ENCODE measurements at regions not wholly inside any gene's neighbourhood (a gene's known extent, or its start where the extent isn't known, plus 50 kb on each side); places are given as distances from the start of the nearest gene placed in this dataset.

DNA sequence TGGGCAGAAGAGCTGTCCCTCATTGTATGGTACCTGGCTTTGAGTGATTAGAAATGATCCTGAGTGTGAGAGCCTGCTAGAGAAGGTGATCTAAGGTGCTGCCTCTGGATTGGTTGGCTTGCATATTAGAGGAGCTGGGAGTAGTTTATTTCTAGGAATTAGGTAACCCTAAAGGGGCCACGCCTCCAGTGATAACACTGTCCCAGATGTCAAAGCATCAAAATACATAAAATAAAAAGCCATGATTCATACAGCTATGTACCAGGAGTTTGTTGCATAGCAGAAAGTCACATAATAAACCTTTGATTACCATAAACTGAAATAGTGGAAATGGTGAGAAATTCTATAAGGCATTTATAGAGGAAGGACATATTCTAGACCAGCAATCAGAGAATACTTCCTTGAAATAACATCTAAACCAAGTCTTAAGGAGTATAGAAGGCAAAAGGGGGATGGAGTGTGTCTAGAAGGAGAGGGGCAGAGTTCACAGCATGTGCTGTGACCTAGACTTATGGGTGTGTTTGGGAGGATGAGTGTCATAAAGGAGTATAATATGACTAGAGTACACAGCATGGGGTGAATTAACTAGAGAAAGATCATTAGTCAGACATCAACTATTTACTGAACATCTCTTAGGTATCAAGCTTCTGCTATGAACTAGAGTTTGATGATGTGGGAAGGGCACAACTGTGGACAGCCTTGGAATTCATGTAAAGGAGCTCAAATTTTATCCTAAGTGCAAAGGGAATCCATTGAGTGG is 686.4 kb downstream of the GALC start:
- TF ChIP-seq POLR2A (IDR thresholded peaks at IDR 0.05): no peak
- TF ChIP-seq, protein P1, sequence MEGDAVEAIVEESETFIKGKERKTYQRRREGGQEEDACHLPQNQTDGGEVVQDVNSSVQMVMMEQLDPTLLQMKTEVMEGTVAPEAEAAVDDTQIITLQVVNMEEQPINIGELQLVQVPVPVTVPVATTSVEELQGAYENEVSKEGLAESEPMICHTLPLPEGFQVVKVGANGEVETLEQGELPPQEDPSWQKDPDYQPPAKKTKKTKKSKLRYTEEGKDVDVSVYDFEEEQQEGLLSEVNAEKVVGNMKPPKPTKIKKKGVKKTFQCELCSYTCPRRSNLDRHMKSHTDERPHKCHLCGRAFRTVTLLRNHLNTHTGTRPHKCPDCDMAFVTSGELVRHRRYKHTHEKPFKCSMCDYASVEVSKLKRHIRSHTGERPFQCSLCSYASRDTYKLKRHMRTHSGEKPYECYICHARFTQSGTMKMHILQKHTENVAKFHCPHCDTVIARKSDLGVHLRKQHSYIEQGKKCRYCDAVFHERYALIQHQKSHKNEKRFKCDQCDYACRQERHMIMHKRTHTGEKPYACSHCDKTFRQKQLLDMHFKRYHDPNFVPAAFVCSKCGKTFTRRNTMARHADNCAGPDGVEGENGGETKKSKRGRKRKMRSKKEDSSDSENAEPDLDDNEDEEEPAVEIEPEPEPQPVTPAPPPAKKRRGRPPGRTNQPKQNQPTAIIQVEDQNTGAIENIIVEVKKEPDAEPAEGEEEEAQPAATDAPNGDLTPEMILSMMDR (IDR thresholded peaks at IDR 0.05): no peak

Data from esophagus squamous epithelium (tissue), 4 donors.